22Rv1 (cell line): ENCODE measurements at regions not wholly inside any gene's neighbourhood (a gene's known extent, or its start where the extent isn't known, plus 50 kb on each side); places are given as distances from the start of the nearest gene placed in this dataset.

Experiments
- CTCF ChIP-seq: fragments of 450-650 bp; IDR thresholded peaks from 2 replicates; pipeline ENCODE4 v1.5.1; 2017; ENCODE audit warnings: mild to moderate bottlenecking
- ZFX ChIP-seq: fragments of 450-650 bp; IDR thresholded peaks from 2 replicates; pipeline ENCODE4 v1.6.1; 2017; ENCODE audit warnings: antibody characterized with exemption, borderline replicate concordance

GRCh38 chr18:42351455-42351854 is 396.4 kb downstream of the PIK3C3 start:
- TF ChIP-seq CTCF, result no peak
- no peak for TF ChIP-seq ZFX
